SK-N-DZ (cell line): ENCODE measurements at regions not wholly inside any gene's neighbourhood (a gene's known extent, or its start where the extent isn't known, plus 50 kb on each side); places are given as distances from the start of the nearest gene placed in this dataset.
"Not testable (repeated sequence)": the region's sequence is repeated elsewhere in the genome, so short reads cannot be mapped to it uniquely, and the experiment has no call there.

ENCODE experiments used
- DNase-seq: peaks from one replicate; pipeline ENCODE4 v3.0.0-alpha.2; 2015; ENCODE audit warnings: low spot score

GRCh38 chr3:75435794-75436400 is 228.2 kb upstream of the FRG2C start:
- peak; percentile 85 for DNase-seq

GRCh38 chr3:75440986-75441385 is 223.1 kb upstream of the FRG2C start:
- DNase-seq, result not testable (repeated sequence)

DNA sequence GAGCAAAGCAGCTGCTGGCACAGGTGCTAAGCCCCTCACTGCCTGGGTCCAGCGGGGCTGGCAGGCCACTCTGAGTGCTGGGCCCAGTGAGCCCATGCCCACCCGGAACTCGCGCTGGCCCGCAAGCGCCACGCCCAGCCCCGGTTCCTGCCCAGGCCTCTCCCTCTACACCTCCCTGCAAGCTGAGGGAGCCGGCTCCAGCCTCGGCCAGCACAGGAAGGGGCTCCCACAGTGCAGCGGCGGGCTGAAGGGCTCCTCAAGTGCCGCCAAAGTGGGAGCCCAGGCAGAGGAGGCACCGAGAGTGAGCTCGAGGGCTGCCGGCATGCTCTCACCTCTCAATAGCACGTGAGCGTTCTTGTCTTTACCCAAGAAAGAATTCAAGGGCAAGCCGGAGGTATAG is 219.5 kb upstream of the FRG2C start:
- DNase-seq, result not testable (repeated sequence)

- DNase-seq, result not testable (repeated sequence)
Measured at GRCh38 chr3:75445234-75445633, 218.9 kb upstream of the FRG2C start.

- not testable (repeated sequence) for DNase-seq
Measured at GRCh38 chr3:75446948-75447347, 217.2 kb upstream of the FRG2C start.

DNA sequence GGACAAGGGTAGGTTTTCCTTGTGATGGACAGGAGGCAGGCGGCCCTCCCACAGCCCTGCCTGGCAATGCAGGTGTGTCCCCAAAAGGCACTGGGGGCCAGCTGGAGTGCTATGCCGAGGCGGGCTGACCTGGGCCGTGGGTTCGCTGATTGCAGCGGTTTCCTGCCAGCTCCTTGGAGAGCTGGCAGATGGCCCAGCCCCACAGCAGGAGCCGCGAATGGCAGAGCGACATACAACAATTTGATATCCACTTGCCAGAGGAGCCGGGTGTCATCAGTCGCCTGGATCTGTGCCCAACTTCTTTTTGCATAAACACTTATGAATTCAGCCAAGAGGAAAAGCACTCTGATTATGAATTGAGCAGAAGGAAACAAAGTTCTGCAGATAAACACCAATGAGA is 210.8 kb upstream of the FRG2C start:
- DNase-seq, result not testable (repeated sequence)

DNA sequence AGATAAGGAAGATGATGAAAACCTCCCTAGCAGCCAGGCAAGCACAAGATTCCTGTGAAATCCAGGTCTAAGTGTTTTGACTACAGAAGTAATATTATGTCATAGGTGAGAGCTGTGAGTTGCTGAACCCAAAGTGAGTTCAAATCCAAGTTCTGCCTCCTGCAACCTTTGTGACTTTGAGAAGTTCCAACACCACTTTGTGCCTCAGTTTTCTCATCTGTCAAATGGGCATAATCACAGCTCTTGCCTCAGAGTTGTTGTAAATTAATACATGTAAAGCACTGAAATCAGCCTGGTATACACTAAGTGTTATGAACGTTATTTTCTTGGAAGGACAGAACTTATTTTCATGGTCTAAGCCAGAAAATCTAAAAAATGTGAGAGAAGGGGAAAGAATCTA is 210.3 kb upstream of the FRG2C start:
- DNase-seq, result not testable (repeated sequence)

DNA sequence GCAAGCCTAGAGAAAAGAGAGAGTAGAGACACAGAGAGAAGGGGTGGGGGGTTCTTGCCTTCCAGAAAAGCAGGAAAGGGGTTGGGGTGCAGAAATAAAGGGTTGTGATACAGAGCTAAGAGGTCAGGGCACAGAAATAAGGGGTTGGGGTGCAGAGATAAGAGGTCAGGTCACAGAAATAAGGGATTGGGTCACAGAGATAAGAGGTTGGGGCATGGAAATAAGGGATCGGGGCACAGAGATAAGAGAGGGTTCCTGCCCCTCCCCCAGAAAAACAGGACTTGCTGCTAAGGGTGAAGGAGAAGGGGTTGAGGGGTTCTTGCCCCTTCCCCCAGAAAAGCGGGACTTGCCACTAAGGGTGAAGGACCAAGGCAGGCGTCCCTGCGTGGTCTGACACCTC is 189.6 kb upstream of the FRG2C start:
- not testable (repeated sequence) for DNase-seq

- not testable (repeated sequence) for DNase-seq
Measured at GRCh38 chr3:75496600-75496999, 167.5 kb upstream of the FRG2C start.

- not testable (repeated sequence) for DNase-seq
Measured at GRCh38 chr3:75500357-75500756, 163.8 kb upstream of the FRG2C start.

DNA sequence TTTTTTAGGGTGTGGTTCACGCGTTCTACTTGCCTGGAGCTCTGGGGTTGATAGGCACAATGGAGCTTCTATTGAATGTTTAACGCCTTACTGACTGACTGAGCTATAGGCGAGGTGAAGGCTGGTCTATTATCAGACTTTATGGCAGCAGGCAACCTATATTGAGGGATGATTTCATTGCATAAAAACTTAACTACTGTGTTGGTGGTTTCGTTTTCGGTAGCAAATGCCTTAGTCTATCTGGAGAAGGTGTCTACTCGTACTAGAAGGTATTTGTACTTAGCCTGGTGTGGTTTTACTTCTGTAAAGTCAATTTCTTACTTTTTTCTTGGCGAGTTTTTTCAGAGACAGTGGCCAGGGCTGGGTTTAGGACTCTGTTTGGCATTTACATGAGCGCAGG is 162.0 kb upstream of the FRG2C start:
- DNase-seq, result not testable (repeated sequence)

GRCh38 chr3:75502769-75503756 is 161.1 kb upstream of the FRG2C start:
- not testable (repeated sequence) for DNase-seq

GRCh38 chr3:75506603-75507002 is 157.5 kb upstream of the FRG2C start:
- DNase-seq, result no peak

- not testable (repeated sequence) for DNase-seq
Measured at GRCh38 chr3:75507956-75508355, 156.2 kb upstream of the FRG2C start.

GRCh38 chr3:75527657-75528056 is 136.5 kb upstream of the FRG2C start:
- DNase-seq, result not testable (repeated sequence)

DNA sequence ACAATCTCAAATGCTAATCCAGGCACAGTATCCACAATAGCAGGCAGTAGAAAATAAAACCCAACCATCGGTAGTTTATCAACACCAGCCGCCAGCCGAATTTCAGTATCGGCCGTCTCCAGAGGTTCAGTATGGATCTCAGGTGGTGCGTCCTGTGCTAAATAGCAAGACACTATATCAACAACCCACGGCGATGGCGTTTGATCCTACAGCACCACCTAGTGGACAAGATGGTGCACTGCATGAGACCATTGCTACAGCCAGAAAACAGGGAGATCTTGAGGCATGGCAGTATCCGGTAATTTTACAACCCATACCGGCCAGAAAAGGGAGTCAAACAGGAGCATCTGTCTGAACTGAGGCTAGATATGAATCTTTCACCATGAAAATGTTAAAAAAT is 112.0 kb upstream of the FRG2C start:
- peak; percentile 2 for DNase-seq

DNA sequence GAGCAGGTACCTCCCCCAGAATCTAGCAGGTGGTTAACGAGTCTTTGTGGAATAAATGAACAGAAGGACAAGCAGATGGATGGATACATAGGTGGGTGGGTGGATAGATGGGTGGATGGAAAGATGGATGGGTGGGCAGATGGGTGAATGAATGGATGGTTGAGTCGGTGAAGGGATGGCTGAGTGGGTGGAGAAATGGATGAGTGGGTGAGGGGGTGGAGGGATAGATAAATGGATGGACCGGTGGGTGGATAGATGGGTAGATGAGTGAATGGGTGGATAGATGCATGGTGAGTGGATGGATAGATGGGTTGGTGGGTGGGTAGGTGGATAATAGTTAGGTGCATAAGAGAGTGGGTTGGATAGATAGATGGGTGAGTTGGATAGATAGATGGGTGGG is 99.7 kb upstream of the FRG2C start:
- not testable (repeated sequence) for DNase-seq

DNA sequence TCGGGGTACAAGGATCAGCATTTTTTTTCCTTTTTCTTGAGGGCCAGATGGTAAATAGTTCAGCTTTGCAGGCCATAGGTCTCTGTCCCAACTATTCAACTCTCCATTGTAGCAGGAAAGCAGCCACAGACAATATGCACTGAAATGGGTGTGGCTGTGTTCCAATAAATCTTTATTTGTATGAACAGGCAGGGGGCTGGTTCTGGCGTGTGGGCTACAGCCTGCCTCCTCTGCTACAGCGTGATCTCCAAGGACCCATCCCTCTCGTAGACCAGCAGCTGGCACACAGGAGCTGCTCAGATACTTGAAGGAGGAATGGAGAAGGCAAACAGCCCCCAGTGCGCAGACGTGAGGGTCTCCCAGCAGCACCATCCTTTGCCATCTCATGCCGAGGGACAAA is 91.8 kb upstream of the FRG2C start:
- DNase-seq, result not testable (repeated sequence)

- DNase-seq, result not testable (repeated sequence)
Measured at GRCh38 chr3:75579091-75579490, 85.0 kb upstream of the FRG2C start.

GRCh38 chr3:75579536-75579935 is 84.6 kb upstream of the FRG2C start:
- not testable (repeated sequence) for DNase-seq

DNA sequence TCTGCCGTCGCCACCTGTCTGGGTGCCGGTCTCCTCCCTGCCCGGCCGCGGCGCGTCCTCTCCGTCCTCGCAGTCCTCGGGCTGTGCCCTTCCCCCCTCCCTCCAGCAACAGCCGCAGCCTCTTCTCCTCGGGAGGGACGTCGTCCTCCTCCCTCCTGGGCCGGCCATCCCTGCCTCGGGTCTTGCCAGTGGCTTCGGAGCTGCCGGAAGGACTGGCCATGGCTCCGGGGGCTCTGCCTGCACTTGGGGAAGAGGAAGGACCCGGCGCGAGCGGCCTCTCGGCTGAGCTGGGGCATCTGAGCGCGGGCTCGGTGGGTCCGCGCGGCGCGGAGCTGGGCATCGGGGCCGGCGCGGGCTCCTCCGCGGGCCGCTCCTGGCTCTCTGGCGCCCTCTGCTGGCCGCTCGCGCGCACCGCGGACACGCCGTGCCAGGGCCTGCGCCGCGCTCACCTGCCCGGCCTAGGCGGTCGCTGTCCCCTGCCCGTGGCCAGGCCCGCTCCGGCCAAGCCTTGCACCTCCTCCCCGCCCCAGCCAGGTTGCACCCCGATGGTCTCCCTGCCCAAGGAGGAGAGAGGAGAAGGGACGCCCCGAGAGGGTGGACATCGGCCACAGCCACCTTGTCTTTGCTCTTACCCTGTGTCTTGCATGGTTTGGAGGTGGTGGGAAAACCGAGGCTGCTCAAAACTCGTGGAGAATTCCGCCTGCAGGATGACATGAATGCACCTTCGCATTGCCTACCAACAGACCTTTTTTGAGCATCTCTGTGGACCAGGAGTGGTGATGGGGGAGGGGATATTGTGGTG is 83.9 kb upstream of the FRG2C start:
- peak; percentile 26 for DNase-seq

GRCh38 chr3:75582536-75582935 is 81.6 kb upstream of the FRG2C start:
- DNase-seq, result not testable (repeated sequence)
